Calu3 (cell line): ENCODE measurements at regions not wholly inside any gene's neighbourhood (a gene's known extent, or its start where the extent isn't known, plus 50 kb on each side); places are given as distances from the start of the nearest gene placed in this dataset.

Experiments
- BruUV-seq: library from RNA; stranded (reverse); fragments of 400-500 nt; replicated peaks from 2 replicates; lab custom pipeline; 2021; lab: Mats Ljungman, UMichigan
- CTCF ChIA-PET: fragments of 300-600 bp; sonication (Branson Sonifier 250); formaldehyde crosslinking; loops from one replicate; lab custom pipeline; 2022; ENCODE audit warnings: antibody characterized with exemption; lab: Charles Lee
- DNase-seq: peaks from one replicate; pipeline ENCODE4 v3.0.0; 2022
- H3K27ac Mint-ChIP-seq: one replicate; pipeline ENCODE4 v1.8.0; 2022; ENCODE audit warnings: mixed read lengths; ENCODE audit not compliant: unreplicated experiment
- H3K27me3 Mint-ChIP-seq: one replicate; pipeline ENCODE4 v1.8.0; 2022; ENCODE audit warnings: mixed read lengths; ENCODE audit not compliant: unreplicated experiment
- H3K36me3 Mint-ChIP-seq: one replicate; pipeline ENCODE4 v1.8.0; 2022; ENCODE audit warnings: mild to moderate bottlenecking, moderate library complexity, mixed read lengths; ENCODE audit not compliant: insufficient read depth, unreplicated experiment
- H3K4me1 Mint-ChIP-seq: one replicate; pipeline ENCODE4 v1.8.0; 2022; ENCODE audit warnings: mild to moderate bottlenecking, low read depth, mixed read lengths; ENCODE audit not compliant: unreplicated experiment
- H3K4me3 Mint-ChIP-seq: one replicate; pipeline ENCODE4 v1.8.0; 2022; ENCODE audit warnings: mild to moderate bottlenecking, low read depth, moderate library complexity, mixed read lengths; ENCODE audit not compliant: unreplicated experiment
- H3K9me3 Mint-ChIP-seq: one replicate; pipeline ENCODE4 v1.8.0; 2022; ENCODE audit warnings: low read depth, mixed read lengths; ENCODE audit not compliant: unreplicated experiment
- intact Hi-C: fragments of 100-400 bp; cut with micrococcal nuclease; formaldehyde crosslinking; loops from one replicate; pipeline ENCODE4 v1.10.0; 2022; ENCODE audit not compliant: unreplicated experiment
- TF ChIP-seq, protein P1 (sequence below): fragments of 200-600 bp; IDR thresholded peaks from one replicate; pipeline ENCODE4 v1.8.0; 2022; ENCODE audit warnings: antibody characterized with exemption; ENCODE audit not compliant: unreplicated experiment

DNA sequence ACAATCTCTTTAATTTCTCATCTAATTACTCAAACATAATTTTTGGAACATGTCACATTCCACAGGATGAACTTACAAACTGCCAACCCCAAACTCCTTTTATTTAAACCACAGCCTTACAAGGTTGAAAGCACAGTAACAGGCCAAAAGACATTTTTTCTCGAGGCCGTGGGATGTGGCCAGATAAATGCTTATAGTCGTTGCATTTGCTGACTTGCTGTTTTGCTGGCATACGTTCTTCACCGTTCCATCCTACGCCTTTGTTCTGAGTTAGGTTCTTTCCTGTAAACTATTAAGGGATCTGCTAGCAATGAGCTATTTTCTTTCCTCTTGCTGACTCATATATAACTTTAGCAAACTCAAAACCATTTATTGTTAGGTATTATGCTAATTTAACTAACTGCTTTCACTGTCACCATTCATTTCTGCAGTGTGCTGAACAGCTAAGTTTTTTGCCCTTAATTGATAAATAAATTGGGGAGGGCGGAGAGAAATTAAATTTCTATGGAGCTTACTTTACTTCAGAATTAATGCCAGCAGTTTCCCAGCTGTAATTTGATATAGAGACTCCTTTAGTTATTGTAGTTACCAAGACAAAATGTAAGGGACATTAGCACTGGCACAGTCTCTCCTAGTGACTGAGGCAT lies 135.1 kb upstream of the PACRGL start:
- no peak for DNase-seq
- H3K36me3 Mint-ChIP-seq: no peaks in the 10 kb centered on the region
- H3K27me3 Mint-ChIP-seq: no peaks in the 10 kb centered on the region
- CTCF ChIA-PET: no interaction called here
- BruUV-seq: no TSS peak
- TF ChIP-seq, protein P1, sequence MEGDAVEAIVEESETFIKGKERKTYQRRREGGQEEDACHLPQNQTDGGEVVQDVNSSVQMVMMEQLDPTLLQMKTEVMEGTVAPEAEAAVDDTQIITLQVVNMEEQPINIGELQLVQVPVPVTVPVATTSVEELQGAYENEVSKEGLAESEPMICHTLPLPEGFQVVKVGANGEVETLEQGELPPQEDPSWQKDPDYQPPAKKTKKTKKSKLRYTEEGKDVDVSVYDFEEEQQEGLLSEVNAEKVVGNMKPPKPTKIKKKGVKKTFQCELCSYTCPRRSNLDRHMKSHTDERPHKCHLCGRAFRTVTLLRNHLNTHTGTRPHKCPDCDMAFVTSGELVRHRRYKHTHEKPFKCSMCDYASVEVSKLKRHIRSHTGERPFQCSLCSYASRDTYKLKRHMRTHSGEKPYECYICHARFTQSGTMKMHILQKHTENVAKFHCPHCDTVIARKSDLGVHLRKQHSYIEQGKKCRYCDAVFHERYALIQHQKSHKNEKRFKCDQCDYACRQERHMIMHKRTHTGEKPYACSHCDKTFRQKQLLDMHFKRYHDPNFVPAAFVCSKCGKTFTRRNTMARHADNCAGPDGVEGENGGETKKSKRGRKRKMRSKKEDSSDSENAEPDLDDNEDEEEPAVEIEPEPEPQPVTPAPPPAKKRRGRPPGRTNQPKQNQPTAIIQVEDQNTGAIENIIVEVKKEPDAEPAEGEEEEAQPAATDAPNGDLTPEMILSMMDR: no peak
- intact Hi-C loops: no loop called here
- no peaks in the 10 kb centered on the region for H3K9me3 Mint-ChIP-seq
- no peaks in the 10 kb centered on the region for H3K4me1 Mint-ChIP-seq
- no peak overlapping the region for H3K27ac Mint-ChIP-seq
- no peak overlapping the region for H3K4me3 Mint-ChIP-seq

DNA sequence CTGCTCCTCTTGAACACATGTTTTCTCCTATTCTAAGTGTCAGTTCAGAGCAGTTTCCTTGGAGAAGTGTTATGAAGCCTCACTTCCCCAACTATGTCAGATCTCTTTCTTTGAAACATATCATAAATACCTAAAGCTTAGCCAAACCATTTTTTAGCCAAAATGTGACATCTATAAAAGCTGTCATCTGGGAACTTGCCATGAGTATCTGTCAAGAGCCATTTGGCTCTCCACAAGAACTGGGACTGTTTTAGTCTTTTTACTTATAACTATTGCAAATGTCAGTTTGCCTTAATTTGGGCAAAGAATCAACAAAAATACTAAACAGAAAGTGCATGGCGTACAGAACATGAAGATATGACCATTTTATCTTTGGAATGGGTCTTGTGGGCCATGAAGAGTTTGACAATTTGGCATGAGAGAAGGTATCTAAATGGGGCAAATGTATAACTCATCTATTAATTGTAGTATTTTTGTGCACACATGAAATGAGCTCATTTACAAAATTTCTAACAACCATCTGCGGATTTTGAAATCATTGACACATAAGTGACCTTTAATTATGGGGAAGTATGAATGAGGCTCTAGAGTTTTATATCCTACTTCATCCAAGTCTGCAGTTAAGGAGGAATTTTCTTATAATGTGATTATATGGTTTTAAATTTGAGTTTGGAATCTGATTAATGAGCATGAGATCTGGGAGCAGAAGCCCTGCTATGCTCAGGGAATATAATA lies 129.1 kb upstream of the PACRGL start:
- Mint-ChIP-seq H3K4me3 (no peak overlapping the region), H3K9me3 (no peaks in the 10 kb centered on the region), H3K27ac (no peak overlapping the region), H3K27me3 (no peaks in the 10 kb centered on the region), H3K4me1 (no peaks in the 10 kb centered on the region), H3K36me3 (no peaks in the 10 kb centered on the region)
- DNase-seq: no peak
- intact Hi-C loops: no loop called here
- TF ChIP-seq, protein P1: no peak
- no TSS peak for BruUV-seq
- CTCF ChIA-PET: no interaction called here

GRCh38 chr4:20572976-20573375 lies 127.3 kb upstream of the PACRGL start:
- Mint-ChIP-seq H3K36me3 (no peaks in the 10 kb centered on the region), H3K27ac (no peak overlapping the region), H3K9me3 (no peaks in the 10 kb centered on the region), H3K27me3 (no peaks in the 10 kb centered on the region), H3K4me3 (no peak overlapping the region), H3K4me1 (no peaks in the 10 kb centered on the region)
- DNase-seq: no peak
- TF ChIP-seq, protein P1: no peak
- intact Hi-C loops: no loop called here
- CTCF ChIA-PET: no interaction called here
- no TSS peak for BruUV-seq

DNA sequence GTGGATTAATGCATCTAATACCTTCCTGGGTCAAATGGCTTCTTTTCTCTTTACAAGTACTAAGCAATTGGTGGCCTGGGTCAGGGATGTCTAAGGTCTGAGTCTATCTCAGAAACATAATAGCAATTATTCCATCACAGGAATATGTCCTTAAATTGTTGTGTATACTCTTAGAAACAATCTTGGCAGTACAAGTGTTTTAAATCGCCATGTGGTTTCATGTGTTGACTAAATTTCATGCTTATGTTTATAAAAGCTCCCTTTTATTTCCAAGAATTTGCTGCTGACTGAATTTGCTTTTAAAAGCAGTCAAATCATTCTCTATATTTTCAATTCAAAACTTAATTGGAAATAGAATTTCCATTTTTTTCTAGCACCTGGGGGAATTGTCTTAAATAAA lies 125.3 kb upstream of the PACRGL start:
- TF ChIP-seq, protein P1: no peak
- no peaks in the 10 kb centered on the region for H3K4me1 Mint-ChIP-seq
- CTCF ChIA-PET: no interaction called here
- intact Hi-C loops: no loop called here
- H3K27ac Mint-ChIP-seq: no peak overlapping the region
- H3K9me3 Mint-ChIP-seq: no peaks in the 10 kb centered on the region
- no peaks in the 10 kb centered on the region for H3K36me3 Mint-ChIP-seq
- no peak for DNase-seq
- H3K27me3 Mint-ChIP-seq: no peaks in the 10 kb centered on the region
- BruUV-seq: no TSS peak
- no peak overlapping the region for H3K4me3 Mint-ChIP-seq
